ENCODE measurements at regions not wholly inside any gene's neighbourhood (a gene's known extent, or its start where the extent isn't known, plus 50 kb on each side); places are given as distances from the start of the nearest gene placed in this dataset.

DNA sequence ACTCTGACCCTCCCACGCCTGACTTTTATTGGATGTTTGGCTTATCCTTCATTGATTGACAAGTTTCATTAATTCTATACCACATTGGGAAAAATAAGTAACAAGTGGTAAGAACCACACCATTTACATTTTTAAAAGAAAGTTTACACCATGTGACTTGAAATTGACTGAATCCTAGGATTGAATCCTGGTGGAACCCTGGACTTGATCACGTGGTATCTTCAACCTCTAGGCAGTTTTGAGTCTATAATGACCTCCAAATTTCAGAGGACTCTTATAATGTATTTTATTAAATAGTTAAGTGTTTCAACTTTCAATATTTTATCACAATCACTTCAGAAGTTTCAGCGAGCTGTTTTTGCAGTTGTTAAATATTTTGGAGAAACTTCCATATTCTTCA lies 172.0 kb downstream of the SLC6A15 start:
- no peak for DNase-seq

DNA sequence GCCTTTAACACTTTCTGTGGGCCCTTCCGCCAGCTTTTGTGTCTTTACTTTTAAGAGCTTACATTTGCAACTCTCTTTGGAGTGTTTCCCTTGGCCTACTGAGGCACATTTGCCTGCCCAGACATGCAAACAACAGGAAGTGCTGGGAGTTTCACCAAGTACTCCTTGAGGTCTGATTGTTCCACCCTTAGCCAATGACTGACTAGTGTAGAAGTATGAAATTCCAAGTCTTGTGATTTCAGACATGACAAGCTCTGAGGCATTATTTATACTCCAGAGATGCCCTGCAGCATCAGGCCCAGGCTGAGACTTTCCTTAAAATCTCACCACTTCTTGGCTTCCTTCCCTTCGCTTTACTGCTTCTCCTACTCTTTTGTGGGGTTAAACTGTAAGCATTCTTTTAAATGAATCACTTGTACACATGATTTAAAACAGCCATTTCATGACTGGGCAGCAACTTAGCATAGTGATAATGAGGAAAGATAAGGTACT lies 174.1 kb downstream of the SLC6A15 start:
- no peak for DNase-seq

DNA sequence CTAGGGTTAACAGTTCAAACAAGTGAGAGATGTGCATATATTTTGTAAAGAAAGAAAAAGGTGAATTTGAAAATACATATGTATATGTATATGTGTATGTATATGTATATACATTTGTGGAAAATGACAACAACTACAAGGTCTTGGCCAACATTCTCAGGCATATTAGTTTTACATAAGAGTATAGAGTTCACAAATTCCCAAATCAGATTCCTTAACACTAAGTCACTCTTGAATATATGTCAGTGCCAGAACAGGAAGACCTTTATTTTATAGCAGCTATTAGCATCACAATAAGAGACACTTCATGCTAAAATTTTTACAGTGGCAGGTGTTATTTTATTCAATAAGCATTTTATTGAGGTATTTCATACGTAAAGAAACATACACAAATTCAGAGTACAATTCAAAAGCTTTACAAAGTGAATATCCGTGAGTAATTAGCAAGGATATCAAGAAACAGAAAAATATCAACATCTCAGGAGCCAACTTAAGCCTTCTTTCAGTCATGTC lies 179.7 kb downstream of the SLC6A15 start:
- no peak for DNase-seq

DNA sequence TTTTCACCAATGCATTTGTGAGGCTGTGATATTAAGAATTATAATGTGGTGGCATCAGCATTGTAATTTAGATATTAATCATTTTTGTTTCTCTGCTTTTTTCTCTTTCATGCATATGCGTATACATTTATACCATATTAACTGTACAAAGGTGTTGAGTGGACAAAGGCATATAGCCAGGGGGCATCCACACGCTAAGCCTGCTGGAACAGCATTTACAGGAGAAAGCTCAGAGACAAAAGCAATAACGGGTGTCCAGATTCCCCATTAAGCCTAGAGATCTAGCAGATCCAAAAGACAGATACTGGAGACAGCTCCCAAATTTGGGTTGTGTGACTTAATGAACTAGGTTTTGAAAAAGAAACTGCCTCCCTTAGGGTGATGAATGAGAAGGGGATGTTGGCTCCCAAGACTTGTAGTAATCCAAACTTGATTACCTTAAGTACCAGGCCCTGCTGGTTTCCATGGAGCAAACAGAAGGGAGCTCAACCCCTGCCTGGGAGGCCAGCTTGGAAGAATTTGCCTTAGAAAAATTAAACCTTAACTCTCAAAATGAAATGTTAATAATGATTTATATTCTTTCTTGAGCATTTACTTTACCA lies 181.9 kb downstream of the SLC6A15 start:
- DNase-seq = no peak

DNA sequence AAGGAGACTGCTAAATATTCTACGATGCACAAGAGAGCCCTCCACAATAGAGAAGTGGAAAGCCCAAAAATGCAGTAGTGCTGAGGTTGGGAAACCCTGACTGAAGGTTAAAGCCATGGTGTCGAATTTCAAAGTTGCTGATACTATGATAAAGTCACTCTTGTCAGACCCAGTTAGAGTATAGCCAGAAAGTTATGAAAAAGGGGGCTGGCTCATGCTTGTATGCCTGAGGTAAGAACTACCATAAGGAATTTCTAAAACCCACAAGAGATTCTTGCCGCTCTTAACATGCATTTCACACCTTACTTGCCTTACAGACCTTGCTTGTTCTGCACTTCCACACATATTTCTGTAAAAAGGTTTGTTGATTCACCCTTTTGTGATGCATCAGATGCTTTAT lies 184.6 kb downstream of the SLC6A15 start:
- no peak for DNase-seq

DNA sequence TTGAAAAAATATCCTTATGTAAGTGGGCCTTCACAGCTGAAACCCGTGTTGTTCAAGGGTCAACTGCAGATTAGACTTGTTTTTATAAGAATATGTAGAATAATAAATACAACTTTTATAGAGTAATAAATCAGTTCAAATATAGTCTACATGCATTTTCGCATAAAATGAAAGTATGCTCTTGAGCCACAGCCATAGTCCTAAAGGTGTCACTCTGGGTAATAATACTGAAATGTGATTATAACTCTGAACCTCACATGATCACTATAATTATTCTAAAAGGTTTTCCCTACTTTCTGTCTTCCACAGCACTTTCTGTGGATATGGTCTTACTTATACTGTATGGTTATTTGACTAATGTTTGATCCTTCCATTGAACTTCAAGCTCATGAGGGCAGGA lies 185.8 kb downstream of the SLC6A15 start:
- no peak for DNase-seq

DNA sequence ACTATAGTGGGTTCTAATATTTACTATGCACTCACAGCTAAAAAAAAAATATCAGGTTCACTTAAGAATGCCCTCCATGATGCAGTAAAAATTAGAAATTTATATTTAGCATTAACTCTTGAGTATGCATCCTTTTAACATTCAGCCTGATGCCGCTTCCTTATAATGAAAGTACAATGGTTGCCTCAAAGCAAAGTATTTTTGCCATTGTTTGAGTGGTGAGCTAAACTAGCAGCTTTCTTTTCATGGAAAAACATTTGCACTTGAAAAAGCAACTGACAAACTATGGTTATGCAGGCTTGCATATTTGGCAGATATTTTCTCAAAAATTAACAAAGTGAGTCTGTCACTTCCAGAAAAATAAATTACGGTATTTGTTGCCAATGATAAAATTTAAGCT lies 188.6 kb downstream of the SLC6A15 start:
- DNase-seq = no peak

DNA sequence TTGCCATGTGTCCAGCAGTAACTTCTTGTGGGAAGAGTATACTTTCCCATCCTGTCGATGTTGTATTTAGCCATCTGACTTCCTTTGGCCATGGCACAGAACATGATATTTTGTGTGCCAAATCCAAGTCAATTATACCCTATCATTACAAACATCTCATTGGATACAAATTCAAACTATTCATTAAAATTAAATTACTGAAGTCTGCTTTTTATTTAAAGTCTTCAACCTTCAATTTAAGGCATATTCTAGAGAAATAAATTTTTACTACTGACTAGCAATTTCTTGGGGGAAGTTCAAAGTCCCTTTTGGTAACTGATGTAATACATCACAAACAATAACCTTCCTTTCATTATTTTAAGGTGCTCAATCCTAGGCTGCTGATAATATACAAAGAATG lies 192.6 kb downstream of the SLC6A15 start:
- DNase-seq = no peak

DNA sequence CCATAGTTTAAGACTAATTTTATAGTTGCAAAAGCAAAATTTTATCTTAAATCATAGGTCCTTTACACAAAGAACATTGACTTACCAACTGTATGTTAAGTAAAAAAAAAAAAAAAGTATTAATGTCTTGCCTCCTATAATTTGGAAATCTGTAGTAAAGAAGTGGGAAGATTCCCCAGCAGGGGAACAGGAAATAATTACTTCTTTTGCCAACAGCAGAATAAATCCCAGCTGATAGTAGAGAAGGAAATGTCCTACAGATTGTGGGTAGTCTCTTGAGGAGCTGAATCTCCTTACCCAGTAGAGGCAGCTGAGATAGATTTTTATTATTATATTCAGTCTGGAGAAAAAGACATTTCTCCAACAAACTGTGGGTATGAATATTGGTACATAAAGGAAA lies 193.7 kb downstream of the SLC6A15 start:
- no peak for DNase-seq

DNA sequence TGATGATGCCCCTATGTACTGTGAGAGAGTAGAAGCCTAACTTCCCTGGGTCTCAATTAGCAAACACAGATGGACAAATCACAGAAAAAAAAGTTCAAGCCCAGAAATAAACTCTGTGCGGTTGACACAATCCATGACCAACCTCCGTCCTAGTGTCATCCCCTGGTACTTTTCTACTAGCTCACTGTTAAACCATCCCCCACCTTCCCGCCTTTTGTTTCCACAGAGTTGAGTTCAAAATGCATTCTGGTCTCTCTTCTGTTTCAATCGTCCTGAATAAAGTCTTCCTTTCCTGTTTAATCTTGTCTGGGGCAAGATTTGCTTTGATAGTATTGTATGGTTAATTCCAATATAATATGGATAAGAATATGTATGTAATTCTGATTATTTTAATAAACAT lies 199.9 kb downstream of the SLC6A15 start:
- DNase-seq = no peak

DNA sequence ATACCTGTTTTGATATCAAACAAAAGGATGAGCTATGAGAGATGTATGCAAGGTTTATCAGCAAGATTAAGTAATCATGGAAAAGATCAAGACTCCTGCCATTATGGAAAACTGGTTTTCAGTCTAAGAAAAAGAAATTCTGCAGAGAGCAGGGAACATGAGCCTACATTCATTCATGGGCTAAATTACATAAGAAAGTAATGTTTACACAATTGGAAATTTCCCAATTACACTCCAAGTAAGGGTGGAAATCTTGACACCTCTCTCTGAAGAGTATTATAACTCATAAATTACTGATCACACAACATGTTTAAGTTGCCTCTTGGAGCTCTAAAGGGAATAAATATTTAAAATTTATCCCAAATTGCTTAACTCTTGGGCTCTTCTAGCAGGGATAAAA lies 206.2 kb downstream of the SLC6A15 start:
- DNase-seq = no peak

DNA sequence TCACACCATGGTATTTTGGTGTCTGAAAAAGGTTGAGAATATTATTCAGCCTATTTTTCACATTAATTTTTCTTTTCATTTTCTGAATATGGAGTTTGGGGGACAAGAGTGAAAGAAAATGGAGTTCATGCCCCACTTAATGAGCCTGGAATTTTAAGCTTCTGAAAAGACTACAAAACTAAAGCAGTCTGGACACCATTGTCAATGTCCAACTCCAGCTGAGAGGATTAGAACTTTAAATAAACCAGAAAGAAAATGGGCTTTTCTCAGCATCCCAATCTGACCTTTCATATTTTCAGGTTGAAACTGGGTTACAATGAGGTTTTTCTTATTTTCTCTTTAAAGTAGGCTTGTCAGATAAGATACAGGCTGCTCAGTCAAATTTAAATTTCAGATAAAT lies 207.7 kb downstream of the SLC6A15 start:
- DNase-seq = no peak

DNA sequence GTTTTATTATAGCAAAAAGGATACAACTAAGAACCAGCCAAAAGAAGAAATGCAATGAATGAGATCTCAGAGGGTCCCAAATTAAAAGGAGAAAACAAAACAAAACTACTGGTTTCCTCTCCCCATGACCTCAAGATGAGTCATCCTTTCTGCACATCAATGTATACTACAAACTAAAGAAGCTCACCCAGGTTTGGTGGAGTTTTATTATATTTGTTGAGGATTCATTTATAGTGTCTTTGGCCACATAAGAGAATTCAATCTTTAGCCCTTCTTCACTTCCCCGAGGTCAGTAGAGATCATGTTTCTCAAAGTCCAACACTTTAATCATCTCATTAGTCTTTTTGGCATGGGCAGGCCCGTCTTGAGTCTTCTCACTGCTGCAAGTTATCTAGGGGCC lies 210.6 kb downstream of the SLC6A15 start:
- DNase-seq = no peak

DNA sequence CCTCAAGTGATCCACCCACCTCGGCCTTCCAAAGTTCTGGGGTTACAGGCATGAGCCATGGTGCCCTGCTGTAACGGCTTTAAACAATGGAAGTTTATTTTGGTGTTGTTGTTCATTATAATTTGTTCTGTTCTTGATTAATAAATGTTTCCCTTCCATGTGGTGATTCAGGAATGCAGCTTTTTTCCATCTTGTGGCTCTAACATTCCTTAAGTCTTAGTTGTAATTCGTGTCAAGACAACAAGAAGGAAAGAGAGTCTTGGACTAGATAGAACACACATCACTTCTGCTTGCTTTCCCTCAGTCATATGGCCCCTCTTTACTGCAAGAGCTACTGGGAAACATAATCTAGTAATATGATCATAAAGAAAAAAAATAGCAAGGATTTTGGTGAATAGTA lies 211.6 kb downstream of the SLC6A15 start:
- no peak for DNase-seq

DNA sequence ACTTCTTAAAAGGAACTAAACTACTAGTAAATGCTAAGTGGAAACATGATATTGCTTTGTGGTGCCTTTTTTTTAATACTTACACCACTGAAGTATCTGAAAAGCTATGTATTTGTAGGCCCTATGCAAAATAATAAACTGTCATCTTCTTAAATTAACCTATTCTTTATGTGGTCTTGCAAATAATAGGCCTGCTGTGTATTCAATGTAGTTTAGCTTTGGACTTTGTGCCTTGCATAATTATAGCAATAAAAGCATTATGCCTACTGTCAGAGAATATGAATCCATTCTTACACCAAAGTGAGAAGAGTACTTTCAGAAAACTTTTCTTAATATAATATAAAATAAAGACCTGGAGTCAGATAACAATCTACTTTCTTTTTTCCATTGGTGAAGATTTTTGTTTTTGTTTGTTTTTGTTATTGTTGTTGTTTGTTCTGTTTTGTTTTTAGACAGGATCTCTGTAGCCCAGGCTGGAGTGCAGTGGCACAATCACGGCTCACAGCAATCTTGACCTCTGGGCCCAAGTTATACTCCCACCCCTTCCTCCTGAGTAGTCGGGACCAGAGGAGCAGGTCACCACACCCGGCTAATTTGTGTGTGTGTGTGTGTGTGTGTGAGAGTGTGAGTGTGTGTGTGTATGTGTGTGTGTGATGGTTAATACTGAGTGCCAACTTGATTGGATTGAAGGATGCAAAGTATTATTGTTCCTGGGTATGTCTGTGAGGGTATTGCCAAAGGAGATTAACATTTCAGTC lies 213.8 kb downstream of the SLC6A15 start:
- DNase-seq = no peak

DNA sequence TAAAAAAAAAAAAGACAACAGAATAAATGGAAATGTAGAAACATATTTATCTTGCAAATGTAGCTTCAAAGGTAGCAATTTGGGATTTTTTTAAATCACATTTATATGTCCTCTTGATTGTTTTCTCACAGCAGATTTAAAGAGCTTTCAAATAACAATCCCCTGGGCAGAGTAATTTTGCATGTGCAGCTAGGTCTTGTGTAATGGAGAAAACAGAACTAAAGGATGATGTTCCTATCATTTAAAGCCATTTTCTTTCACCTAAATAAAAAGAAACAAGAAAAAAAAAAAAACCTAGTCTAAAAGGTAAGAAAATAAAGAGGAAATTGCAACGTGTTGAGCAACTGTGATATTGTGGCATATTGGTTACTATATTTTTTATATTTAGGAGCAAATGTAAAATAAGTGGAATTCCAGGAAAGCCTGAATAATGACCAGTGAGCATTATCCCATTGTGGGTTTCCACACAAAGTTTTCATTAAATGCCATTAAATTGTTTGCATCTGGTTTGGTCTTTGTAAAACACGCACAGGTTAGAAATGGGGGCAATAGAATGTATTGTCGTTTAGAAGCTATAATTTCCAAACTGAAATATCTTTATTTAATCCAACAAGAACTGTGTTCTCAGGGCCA lies 215.6 kb downstream of the SLC6A15 start:
- no peak for DNase-seq

DNA sequence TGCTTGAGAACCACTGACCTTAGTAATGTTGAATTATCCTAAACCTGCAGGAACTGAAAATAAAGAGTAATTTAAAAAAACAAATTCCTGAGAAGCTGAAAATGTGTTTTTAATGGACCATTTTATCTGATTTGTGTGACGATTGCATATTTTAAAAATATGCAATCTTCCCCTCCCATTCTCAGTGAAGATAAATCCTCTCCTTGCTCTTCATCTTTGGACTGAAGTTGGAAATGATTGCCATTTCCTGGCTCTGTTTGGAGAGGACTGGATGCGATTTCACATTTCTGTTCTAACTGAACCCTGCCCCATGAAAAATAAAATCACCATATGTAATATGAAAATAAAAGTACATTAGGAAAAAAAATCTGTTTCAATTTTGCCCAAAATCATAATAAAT lies 216.3 kb downstream of the SLC6A15 start:
- DNase-seq = no peak

DNA sequence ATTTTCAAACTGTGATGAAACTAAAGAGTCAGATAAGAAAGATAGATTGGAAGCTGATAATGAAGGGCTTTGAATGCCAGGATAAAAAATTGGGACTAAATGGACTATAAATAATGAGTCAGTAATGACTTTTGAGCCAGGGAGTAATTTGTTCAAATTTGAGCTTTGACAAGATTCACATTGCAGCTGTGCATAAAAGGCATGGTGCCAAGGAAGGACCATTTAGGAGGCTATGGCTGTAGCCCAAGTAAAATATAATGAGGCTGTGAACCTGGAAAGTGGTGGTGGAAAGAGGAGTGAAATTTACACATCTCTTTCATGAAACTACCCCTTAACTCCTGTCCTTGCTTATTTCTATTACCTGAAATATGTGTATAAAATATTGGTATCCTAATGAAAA lies 218.5 kb downstream of the SLC6A15 start:
- DNase-seq = no peak

DNA sequence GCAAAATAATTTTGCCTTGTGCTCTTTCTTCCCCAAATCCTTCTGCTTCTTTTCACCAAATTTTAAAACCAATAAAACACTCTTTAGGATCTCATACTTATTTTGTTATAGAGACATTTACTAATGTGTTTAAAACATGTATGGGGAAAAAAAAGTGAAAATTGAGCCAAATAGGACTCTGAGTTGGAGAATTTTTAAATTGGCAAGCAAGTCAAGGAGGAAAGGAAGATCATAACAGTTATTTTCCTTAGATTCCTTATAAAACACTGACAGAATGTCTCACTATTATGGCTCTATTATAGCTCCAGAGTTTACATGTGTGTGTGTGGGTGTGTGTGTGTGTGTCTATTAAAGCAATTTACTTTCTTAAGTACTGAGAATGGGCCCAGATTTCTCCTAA lies 220.5 kb downstream of the SLC6A15 start:
- DNase-seq = no peak

DNA sequence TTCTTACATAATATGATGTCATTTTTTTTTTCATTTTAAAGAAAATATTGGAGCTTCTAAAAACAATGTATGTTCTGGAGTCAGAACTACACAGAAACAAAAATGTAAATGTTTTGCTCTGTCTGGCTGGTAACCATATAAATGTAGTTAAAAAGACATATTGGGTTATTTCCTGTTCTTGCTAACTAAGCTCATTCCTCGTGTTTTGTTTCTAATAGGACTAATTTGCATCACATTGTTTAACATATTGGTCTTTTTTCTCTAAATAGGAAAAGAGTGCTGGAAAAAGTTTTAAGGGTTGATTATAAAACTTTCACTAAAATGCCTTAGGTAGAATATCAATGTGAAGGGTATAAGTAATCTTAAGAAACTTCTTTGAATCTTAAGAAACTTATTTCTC lies 221.3 kb downstream of the SLC6A15 start:
- no peak for DNase-seq

DNA sequence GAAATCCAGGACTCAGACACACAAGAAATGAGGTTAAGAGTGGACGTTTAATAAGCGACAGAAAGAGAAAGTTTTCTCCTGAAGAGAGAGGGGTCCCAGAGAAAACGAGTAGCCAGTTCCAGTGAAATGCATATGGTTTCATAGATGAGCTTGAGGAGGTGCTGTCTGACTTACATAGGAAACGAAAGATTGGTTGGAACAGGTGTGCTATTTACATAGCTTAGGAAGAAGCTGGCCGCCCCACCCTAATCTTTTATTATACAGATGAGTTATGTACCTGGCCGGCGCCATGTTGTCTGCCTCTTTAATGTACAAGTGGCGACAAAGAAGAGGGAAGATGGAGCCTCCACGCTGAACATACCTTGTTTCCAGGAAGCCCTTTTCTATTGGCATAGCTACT lies 223.0 kb downstream of the SLC6A15 start:
- DNase-seq = no peak

DNA sequence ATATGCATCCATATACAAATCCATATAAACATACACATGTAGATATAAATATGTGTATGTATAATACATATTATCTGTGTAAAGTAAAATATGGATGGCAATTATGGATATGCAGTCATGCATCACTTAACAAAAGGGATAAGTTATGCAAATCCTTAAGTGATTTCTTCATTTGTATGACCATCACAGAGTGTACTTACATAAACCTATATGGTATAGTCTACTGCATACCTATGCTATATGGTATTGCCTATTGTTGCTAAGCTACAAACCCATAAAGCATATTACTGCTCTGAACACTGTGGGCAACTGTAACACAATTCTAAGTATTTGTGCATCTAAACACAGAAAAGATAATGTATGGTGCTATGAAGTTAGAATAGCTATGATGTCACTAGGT lies 227.2 kb downstream of the SLC6A15 start:
- DNase-seq = no peak

DNA sequence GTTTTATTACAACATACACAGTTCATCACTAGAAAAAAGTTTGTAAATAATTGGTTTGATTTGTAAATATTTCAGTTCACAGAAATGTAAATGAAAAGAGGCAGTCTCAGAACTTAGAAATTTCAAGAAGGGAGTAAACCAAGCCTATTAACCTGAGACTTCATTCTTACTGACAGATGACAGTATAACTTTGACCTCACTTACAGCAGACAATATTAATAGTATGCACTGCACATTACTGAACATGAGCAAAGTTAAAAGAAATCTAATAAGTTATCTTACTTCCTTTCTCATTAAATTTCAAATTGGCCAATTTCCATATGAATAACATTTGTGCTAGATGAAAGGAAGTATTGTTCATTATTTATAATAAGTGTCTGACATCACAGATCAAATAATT lies 235.8 kb downstream of the SLC6A15 start:
- no peak for DNase-seq

DNA sequence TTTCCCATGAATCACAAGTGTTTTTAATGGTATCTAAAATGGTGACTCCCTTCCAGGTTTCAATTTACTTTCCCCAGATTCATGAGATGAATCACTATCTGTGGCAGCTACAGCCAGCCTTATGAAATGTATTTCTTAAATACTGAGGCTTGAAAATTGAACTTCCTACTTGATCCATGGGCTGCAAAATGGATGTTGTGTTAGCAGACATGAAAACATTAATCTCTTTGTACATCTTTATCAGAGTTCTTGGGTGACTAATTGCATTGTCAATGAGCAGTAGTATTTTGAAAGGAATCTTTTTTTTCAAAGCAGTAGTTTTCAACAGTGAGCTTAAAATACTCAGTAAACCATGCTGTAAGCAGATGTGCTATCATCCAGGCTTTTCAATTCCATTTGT lies 250.8 kb downstream of the SLC6A15 start:
- no peak for DNase-seq

Measured in stimulated activated CD4-positive, alpha-beta T cell treated with anti-CD3 and anti-CD28 coated beads, Interleukin-4, amount 100 ng/mL, for 24 hours (primary cell).